B cell (primary cell): ENCODE measurements at regions not wholly inside any gene's neighbourhood (a gene's known extent, or its start where the extent isn't known, plus 50 kb on each side); places are given as distances from the start of the nearest gene placed in this dataset.

Experiments used
- ATAC-seq: fragments of 200-7000 bp; cut with Tn5 transposase; one replicate; pipeline ENCODE4 v1.10.0; 2021; ENCODE audit warnings: low read depth, mild to moderate bottlenecking, moderate number of reproducible peaks, moderate library complexity
- CTCF ChIA-PET: fragments of 350-600 bp; sonication (Branson Sonifier 250); formaldehyde crosslinking; loops from one replicate; lab custom pipeline; 2021; ENCODE audit warnings: antibody characterized with exemption, inconsistent platforms; lab: Charles Lee
- POLR2A ChIA-PET: fragments of 350-600 bp; sonication (Branson Sonifier 250); formaldehyde crosslinking; loops from one replicate; lab custom pipeline; 2021; ENCODE audit warnings: antibody characterized with exemption; lab: Charles Lee
- DNase-seq: peaks from one replicate; pipeline ENCODE4 v3.0.0; 2013
- H2AFZ ChIP-seq: 2 replicates; pipeline ENCODE4 v1.6.1; 2012; ENCODE audit warnings: mild to moderate bottlenecking, low read depth, low read length; ENCODE audit not compliant: insufficient read depth, poor library complexity, severe bottlenecking
- H3K27ac ChIP-seq, 2 donors: 1 replicate in 1 of 2; 2 replicates in 1 of 2; pipeline ENCODE4 v1.5.1; 2012 to 2013; ENCODE audit warnings: low read length in 2 of 2, mild to moderate bottlenecking in 2 of 2, moderate library complexity in 1 of 2
- H3K27me3 ChIP-seq, 4 experiments: fragments of 200-600 bp in 1 of 4; sonication (generic) in 1 of 4; replicated peaks in 1 of 4; 1 replicate in 2 of 4; 2 replicates in 2 of 4; pipeline versions ENCODE4 v1.6.1 to v1.7.0; 2013 to 2016; ENCODE audit warnings: low read length in 3 of 4, mild to moderate bottlenecking in 2 of 4, mixed read lengths in 1 of 4, moderate library complexity in 1 of 4; ENCODE audit not compliant: insufficient read depth in 4 of 4, control insufficient read depth in 3 of 4; ENCODE audit errors: control extremely low read depth in 1 of 4
- H3K36me3 ChIP-seq, 2 experiments: replicated peaks in 1 of 2; 1 replicate in 1 of 2; 2 replicates in 1 of 2; pipeline versions ENCODE4 v1.6.1 to v1.7.1; 2013; ENCODE audit warnings: low read length in 1 of 2; ENCODE audit not compliant: insufficient read depth in 2 of 2, control insufficient read depth in 1 of 2; ENCODE audit errors: control extremely low read depth in 1 of 2, extremely low read depth in 1 of 2
- H3K4me1 ChIP-seq, 2 donors: fragments of 200-600 bp in 1 of 2; sonication (generic) in 1 of 2; 1 replicate in 1 of 2; 2 replicates in 1 of 2; pipeline versions ENCODE4 v1.5.1 to v1.6.1; 2013 to 2017; ENCODE audit warnings: low read length in 2 of 2; ENCODE audit not compliant: control insufficient read depth in 2 of 2, insufficient read depth in 2 of 2
- H3K4me2 ChIP-seq: replicated peaks from 2 replicates; pipeline ENCODE3; 2012; ENCODE audit warnings: mild to moderate bottlenecking, low read depth, low read length; ENCODE audit not compliant: poor library complexity, severe bottlenecking
- H3K4me3 ChIP-seq, 5 experiments: fragments of 200-600 bp in 1 of 5; sonication (generic) in 1 of 5; 1 replicate in 3 of 5; 2 replicates in 2 of 5; pipeline versions ENCODE4 v1.5.1 to v1.7.0; 2011 to 2016; ENCODE audit warnings: low read length in 4 of 5, mild to moderate bottlenecking in 4 of 5, low read depth in 2 of 5, control low read depth in 1 of 5, moderate library complexity in 1 of 5; ENCODE audit not compliant: insufficient read depth in 1 of 5; ENCODE audit errors: control extremely low read depth in 1 of 5, extremely low read depth in 1 of 5
- H3K79me2 ChIP-seq: fragments of 200-600 bp; sonication (generic); one replicate; pipeline ENCODE4 v1.6.0; 2016; ENCODE audit warnings: low read length; ENCODE audit not compliant: control insufficient read depth, insufficient read depth
- H3K9ac ChIP-seq: fragments of 200-600 bp; sonication (generic); 2 replicates; pipeline ENCODE4 v1.6.1; 2017; ENCODE audit warnings: mild to moderate bottlenecking, low read length, moderate library complexity
- H3K9me3 ChIP-seq, 3 donors: one replicate each; pipeline versions ENCODE4 v1.6.1 to v1.7.1; 2013; ENCODE audit warnings: low read length in 2 of 3; ENCODE audit not compliant: control insufficient read depth in 2 of 3, insufficient read depth in 1 of 3; ENCODE audit errors: control extremely low read depth in 1 of 3
- H4K20me1 ChIP-seq: 2 replicates; pipeline ENCODE4 v1.6.0; 2012; ENCODE audit warnings: mild to moderate bottlenecking, low read length; ENCODE audit not compliant: insufficient read depth, control insufficient read depth, poor library complexity, severe bottlenecking
- H3K27ac Mint-ChIP-seq: one replicate; pipeline ENCODE4 v1.8.0; 2021; ENCODE audit warnings: mixed read lengths
- H3K27me3 Mint-ChIP-seq: one replicate; pipeline ENCODE4 v1.8.0; 2021; ENCODE audit warnings: mixed read lengths
- H3K4me1 Mint-ChIP-seq: one replicate; pipeline ENCODE4 v1.8.0; 2021; ENCODE audit warnings: mixed read lengths
- H3K4me3 Mint-ChIP-seq: one replicate; pipeline ENCODE4 v1.8.0; 2021; ENCODE audit warnings: mixed read lengths
- H3K9me3 Mint-ChIP-seq: one replicate; pipeline ENCODE4 v1.8.0; 2022; ENCODE audit warnings: mixed read lengths; ENCODE audit not compliant: insufficient read depth
- EZH2 ChIP-seq: IDR thresholded peaks from 2 replicates; pipeline ENCODE4 v1.6.1; 2012; ENCODE audit warnings: borderline replicate concordance, low read depth, mild to moderate bottlenecking, moderate library complexity, low read length; ENCODE audit not compliant: insufficient read depth, poor library complexity, severe bottlenecking
- WGBS: methylation state at CpG from one replicate; pipeline ENCODE4 v1.1.5; 2013; ENCODE audit warnings: missing lambda C conversion rate; ENCODE audit not compliant: insufficient coverage; 5-methylcytosine and 5-hydroxymethylcytosine counted together
- intact Hi-C: fragments of 100-400 bp; cut with micrococcal nuclease; formaldehyde crosslinking; loops from one replicate; pipeline ENCODE4 v1.10.0; 2022
- TF ChIP-seq, protein P1 (sequence below): fragments of 200-600 bp; IDR thresholded peaks from one replicate; pipeline ENCODE4 v1.8.0; 2022; ENCODE audit warnings: antibody characterized with exemption, mild to moderate bottlenecking

DNA sequence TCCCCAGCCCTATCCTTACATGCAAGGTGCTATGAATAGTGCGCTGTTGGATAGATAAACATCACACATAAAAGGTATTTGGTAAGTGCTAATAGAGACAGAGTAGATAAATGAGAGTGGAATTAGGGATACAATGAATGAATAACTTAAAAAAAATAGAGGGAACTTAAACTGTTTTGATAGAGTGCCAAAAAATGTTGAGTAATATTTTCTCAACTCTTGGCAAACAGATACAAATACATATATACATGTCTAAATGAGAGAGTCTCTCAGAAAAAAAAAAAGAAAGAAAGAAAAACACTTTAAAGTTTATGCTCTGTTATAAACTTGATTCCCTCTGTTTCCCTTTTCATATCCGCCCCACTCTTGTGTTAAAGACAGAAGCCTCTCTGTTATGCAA is 667.4 kb downstream of the ROBO2 start:
- H3K27ac Mint-ChIP-seq: no peak overlapping the region
- H2AFZ ChIP-seq: no peak overlapping the region

DNA sequence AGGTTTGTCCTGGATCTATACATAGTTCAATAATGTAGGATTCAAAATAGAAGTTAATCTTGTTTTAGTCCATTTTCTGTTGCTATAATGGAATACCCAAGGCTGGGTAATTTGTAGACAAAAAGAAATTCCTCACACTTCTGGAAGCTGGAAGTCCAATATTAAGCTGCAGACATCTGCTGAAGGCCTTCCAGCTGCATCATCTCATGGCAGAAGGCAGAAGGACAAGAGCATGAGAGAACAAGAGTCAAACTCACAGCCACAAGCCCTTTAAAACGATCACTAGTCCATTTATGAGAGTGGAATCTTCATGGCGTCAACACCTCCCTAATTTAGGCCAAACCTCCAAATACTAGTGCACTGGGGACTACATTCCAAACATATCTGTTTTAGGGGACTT is 669.3 kb downstream of the ROBO2 start:
- intact Hi-C loops: no loop called here
- Mint-ChIP-seq H3K27ac (no peak overlapping the region), H3K4me1 (no peaks in the 10 kb centered on the region), H3K4me3 (no peak overlapping the region), H3K9me3 (no peaks in the 10 kb centered on the region), H3K27me3 (no peaks in the 10 kb centered on the region)
- H3K4me2 ChIP-seq: no peak overlapping the region
- H3K4me3 ChIP-seq: no peak overlapping the region
- DNase-seq (no peak), ATAC-seq (no peak)
- POLR2A ChIA-PET: no interaction called here
- H3K4me1 ChIP-seq: no peaks in the 10 kb centered on the region
- H3K36me3 ChIP-seq: no peaks in the 10 kb centered on the region
- WGBS: no CpG with 5 or more reads among the region's 2 CpGs
- TF ChIP-seq EZH2: no peak
- TF ChIP-seq, protein P1, sequence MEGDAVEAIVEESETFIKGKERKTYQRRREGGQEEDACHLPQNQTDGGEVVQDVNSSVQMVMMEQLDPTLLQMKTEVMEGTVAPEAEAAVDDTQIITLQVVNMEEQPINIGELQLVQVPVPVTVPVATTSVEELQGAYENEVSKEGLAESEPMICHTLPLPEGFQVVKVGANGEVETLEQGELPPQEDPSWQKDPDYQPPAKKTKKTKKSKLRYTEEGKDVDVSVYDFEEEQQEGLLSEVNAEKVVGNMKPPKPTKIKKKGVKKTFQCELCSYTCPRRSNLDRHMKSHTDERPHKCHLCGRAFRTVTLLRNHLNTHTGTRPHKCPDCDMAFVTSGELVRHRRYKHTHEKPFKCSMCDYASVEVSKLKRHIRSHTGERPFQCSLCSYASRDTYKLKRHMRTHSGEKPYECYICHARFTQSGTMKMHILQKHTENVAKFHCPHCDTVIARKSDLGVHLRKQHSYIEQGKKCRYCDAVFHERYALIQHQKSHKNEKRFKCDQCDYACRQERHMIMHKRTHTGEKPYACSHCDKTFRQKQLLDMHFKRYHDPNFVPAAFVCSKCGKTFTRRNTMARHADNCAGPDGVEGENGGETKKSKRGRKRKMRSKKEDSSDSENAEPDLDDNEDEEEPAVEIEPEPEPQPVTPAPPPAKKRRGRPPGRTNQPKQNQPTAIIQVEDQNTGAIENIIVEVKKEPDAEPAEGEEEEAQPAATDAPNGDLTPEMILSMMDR: no peak
- no peak overlapping the region for H3K27ac ChIP-seq
- H3K27me3 ChIP-seq: no peaks in the 10 kb centered on the region
- H3K79me2 ChIP-seq: no peaks in the 10 kb centered on the region
- H3K9me3 ChIP-seq: peaks cover 0 to 8% (median 0%) of the 10 kb centered on the region in 3 donors
- H4K20me1 ChIP-seq: no peaks in the 10 kb centered on the region
- CTCF ChIA-PET: no interaction called here
- no peak overlapping the region for H2AFZ ChIP-seq
- H3K9ac ChIP-seq: no peak overlapping the region

More for the DNA sequence above, 667.4 kb downstream of the ROBO2 start:
- no CpG with 5 or more reads among the region's 2 CpGs for WGBS
- Histone ChIP-seq H3K4me3 (no peak overlapping the region), H3K4me2 (no peak overlapping the region), H4K20me1 (no peaks in the 10 kb centered on the region), H3K4me1 (no peaks in the 10 kb centered on the region), H3K9ac (no peak overlapping the region), H3K27ac (no peak overlapping the region), H3K36me3 (no peaks in the 10 kb centered on the region), H3K9me3 (peaks cover 0 to 8% (median 3%) of the 10 kb centered on the region in 3 donors), H3K27me3 (no peaks in the 10 kb centered on the region), H3K79me2 (no peaks in the 10 kb centered on the region)
- ChIA-PET CTCF (no interaction called here), POLR2A (no interaction called here)
- ATAC-seq (no peak), DNase-seq (no peak)
- no peak overlapping the region for H3K4me3 Mint-ChIP-seq
- TF ChIP-seq, protein P1: no peak
- no peak for TF ChIP-seq EZH2
- no peaks in the 10 kb centered on the region for H3K4me1 Mint-ChIP-seq
- H3K9me3 Mint-ChIP-seq: peaks cover 2% of the 10 kb centered on the region
- no peaks in the 10 kb centered on the region for H3K27me3 Mint-ChIP-seq
- intact Hi-C loops: no loop called here
